Left renal pelvis (tissue), 4 donors: ENCODE measurements at regions not wholly inside any gene's neighbourhood (a gene's known extent, or its start where the extent isn't known, plus 50 kb on each side); places are given as distances from the start of the nearest gene placed in this dataset.

Experiments used
- DNase-seq, 4 donors: peaks; one replicate each; pipeline ENCODE4 v3.0.0-alpha.2; 2013; ENCODE audit warnings: low read depth in 4 of 4, low spot score in 3 of 4

DNA sequence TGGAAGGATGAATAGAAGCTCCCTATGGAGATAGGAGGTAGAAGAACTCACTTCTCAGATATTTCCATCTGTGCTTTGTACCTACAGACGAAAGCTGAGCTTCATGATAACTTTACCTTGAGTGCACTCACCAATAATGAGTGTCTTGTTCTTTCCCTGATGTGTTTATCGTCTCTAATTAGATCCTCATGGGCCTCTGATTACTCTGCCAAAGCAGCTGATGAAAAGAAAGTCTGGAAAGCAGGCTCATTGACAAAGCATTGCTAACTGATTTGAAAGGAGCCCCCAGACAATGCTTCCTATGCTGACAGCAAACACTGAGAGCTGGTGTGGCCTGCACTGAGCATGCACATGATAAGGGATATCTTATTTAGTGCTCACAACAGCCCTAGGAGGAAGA is 183.9 kb upstream of the GHITM start:
- DNase-seq, result no peak

- no peak for DNase-seq
These were observed 182.0 kb upstream of the GHITM start for GRCh38 chr10:83957168-83957947.

DNA sequence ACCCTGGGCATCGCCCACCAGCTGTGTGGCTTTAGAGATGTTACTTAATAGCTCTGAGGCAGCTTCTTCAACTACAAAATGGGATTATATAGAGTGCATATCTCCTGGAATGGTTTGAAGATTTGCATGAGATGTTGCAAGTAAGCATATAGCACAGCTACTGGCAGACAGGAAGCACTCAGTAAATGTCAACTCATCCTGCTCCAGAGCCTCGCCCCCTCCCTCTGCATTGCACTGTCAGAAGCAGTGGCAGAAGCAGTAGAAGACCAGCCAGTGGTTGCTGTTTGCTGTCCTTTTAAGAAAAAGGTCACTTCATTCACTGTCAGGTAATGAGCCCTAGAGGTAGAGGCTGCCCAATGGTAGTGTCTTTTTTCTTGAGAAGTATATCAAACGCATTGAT is 180.0 kb upstream of the GHITM start:
- no peak for DNase-seq

- no peak for DNase-seq
These were observed 179.2 kb upstream of the GHITM start for GRCh38 chr10:83960125-83960524.

DNA sequence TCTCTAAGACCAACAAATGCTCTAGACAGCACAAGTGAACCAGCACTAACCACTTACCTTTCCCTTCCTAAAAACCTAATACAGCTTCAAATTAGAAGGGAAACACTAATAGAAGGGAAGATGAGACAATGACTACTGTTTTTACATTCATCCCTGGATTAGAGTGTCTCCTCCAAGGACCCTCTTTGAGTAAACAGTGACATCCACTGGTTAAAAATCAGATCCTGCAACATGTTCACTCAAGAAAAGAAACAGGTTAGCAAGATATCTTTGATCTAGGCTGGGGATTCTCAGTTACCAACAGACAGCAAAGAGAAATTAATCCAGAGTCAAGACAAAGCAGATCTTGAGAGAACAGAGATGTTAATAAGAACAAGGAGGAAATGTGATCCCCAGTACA is 177.7 kb upstream of the GHITM start:
- DNase-seq, result no peak

GRCh38 chr10:83963446-83963845 is 175.9 kb upstream of the GHITM start:
- no peak for DNase-seq

DNA sequence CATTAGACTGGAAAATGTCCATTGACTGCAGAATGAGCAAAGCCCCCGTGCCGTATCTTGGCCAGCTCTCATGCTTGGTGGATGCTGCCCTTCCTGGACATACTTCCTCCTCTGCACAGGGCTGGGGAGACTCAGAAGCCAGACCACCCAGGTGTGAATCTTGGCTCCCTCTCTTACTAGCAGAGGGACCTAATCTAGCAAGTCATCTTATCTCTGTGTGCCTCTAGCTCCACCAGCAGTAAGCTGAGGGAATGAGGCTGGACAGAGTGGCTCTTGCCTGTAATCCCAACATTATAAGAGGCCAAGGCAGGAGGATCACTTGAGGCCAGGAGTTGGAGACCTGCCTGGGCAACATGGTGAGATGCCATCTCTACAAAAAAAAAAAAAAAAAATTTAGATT is 173.8 kb upstream of the GHITM start:
- DNase-seq, result no peak

GRCh38 chr10:83968052-83968451 is 171.3 kb upstream of the GHITM start:
- DNase-seq, result no peak

DNA sequence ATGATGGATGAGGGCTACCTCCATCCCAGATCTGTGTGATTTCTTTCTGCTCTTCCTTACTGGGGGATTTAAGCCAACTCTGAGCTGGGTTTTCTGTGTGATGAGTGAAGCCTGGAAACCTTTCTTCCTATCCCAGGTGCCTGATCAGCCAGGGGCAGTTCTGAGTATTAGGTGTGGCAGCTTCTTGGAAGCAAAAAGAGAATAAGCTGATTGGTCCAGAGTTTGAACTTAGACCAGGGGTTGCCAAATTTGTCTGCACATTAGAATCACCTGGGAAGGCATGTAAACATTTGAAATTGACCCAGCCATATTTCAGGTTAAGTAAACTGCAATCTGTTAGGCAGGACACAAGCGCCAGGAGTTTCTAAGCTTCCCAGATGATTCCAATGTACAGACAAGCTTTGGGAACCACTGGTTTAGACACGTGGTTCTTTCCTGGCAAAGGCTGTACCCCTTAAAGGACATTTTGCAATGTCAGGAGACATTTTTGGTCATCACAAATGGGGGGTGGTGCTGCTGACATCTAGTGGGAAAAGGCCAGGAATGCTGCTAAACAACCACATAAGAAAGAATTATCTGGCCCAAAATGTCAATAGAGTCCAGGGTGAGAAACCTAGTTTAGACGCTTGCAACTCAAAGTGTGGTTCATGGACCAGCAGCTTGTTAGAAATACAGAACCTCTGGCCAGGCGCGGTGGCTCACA is 160.5 kb upstream of the GHITM start:
- DNase-seq, result no peak

- DNase-seq, result no peak
These were observed 156.5 kb upstream of the GHITM start for GRCh38 chr10:83982812-83983211.

DNA sequence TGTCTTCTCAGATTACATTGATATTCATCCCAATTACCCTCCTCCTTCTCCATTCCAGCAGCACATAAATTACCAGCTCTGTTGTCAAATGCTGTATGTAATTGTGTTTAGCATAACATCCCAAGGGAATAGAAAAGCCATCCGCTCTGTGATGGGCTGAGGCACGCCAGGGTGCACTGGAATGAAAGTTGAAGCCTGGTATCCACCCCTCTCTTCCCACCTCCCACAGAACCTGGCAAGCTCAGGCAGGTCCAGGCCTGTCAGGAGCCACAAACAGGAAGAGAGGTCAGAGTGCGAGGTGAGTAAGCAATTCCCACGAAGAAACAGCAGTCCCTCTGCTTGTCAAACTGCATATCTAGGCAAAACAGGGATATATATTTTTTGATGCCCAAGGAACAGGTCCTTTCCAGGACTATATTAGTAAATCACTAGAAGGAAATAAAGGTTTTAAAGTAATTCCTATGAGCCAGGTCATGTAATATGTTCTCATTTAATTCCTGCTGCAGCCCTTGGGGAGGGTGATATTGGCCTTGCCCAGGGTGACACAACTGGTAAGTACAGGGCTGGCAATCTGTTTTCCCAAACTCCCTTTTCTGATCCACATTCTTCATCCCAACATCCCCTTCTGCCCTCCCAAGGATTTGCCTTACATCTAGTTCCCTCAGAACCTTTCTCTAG is 155.6 kb upstream of the GHITM start:
- DNase-seq, result peak in 2 of 4 donors; percentile 6 to 24

DNA sequence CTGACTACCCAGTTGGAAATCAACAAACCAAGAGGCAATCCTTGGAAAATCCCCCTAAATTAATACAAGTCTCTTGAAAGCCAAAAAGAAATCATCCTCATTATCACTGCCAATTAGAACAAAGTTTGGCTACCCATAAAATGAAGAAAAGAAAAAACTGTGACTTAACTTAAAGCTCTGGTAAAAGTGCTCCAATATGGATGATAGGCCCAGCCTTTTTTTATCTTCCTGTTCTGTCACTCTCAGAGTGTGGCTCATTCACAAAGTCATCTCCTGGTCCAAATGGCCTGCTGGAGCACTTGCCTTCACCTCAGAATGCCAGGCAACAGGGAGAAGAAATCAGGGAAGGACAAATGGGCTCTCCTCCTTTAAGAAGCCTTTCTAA is 155.1 kb upstream of the GHITM start:
- no peak for DNase-seq

GRCh38 chr10:83986800-83987199 is 152.5 kb upstream of the GHITM start:
- DNase-seq, result no peak

DNA sequence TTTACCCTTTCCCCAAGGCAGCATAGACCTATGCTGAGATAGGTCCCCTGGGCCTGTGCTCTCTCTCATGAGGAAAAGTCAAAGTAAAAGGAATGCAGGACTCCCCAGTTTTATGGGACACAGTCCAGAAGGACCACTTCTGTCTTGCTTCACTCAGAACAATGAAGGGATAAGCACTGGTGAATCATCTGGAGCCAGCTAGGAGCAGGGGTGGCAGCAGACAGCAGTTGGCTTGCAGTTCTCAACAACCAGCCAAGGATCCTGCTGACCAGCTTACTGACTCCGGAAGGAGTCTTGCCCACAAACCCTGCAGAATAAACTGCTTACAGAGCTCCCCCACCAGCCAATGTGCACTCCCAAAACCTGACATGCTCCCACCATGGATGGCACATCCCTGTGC is 152.1 kb upstream of the GHITM start:
- no peak for DNase-seq

- no peak for DNase-seq
These were observed 150.9 kb upstream of the GHITM start for GRCh38 chr10:83988435-83988834.

GRCh38 chr10:83990126-83990525 is 149.2 kb upstream of the GHITM start:
- DNase-seq, result no peak

DNA sequence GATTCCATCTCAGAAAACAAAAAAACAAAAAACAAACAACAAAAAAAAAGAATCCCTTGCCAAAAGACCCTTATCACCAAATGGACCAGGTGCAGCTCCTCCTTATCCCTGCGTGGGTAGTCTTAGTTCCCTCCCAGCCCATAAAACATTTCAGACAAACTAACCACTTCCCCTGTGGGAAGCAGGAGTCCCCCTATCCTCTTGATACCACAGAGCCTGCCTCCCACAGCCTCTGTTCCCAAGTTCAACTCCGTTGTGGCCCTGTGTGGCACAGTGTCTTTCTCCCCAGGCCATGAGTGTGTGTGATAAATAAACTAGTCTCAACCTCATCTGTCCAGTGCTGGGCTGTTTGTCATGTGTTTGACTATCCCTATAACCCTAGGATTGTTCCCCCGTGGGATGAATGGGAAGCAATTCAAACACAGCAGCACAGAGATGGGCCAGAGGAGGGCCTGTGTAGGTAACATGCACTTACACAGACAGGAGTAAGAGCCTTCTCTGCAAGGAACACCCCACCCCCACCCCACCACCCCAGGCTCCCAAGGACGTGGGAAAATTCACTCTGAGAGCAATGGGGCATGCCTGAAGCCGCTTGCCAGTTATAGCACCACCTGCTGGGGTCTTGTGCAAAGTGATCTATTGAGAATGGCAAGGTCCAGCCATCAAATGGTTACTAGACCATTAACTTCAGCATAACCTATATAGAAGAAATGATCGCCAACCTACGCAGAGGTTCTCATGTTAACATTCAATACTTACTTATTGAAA is 147.1 kb upstream of the GHITM start:
- peak in 2 of 4 donors; percentile 12 to 14 for DNase-seq

GRCh38 chr10:83994325-83994724 is 145.0 kb upstream of the GHITM start:
- DNase-seq, result no peak

DNA sequence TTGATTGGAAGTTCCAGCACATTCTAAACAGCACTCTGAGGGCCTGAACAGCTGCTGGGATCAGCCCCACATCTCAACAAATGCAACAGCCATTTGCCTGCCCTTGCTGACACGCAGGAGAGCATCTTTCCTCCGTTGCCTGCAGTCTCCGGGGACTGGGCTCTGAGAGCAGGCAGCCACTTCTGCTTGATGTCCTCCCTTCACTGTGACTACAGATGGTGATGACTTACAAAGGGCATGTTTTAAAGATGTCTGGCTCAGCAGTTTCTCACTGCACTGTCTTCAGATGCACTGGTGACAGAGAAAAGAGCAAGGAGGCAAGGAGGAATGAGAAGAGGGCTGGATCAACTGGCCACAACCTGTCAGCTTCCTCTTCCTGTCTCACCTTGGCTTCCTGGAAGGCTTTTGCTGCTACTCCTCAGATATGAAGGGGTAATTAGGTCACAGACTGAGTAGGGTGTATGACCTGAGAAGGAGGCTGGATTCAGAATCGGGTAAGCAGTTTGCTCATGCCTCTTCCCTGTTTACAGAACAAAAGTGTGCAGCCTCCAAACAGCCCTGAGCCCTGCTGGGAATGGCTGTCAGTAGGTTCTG is 143.5 kb upstream of the GHITM start:
- DNase-seq, result no peak

GRCh38 chr10:84004221-84004620 is 135.1 kb upstream of the GHITM start:
- DNase-seq, result no peak

DNA sequence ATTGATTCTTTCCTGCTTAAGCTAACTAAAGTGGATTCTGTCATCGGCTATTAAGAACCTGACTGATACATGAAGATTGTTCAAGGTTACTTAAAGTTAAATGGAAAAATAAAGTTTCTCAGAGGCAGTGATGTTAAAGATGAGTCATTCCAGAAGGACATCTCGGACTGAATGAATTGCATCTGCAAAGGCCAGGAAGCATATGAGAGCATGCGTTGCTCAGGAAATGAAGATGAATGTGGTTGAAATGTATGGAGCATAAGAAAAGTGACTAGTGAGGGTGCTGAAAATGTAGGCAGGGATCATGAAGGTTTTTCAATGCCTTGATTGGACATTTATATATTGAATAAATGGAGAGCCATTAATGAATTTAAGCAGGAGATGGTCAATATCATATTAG is 133.9 kb upstream of the GHITM start:
- DNase-seq, result no peak
